ENCODE measurements at regions not wholly inside any gene's neighbourhood (a gene's known extent, or its start where the extent isn't known, plus 50 kb on each side); places are given as distances from the start of the nearest gene placed in this dataset.

DNA sequence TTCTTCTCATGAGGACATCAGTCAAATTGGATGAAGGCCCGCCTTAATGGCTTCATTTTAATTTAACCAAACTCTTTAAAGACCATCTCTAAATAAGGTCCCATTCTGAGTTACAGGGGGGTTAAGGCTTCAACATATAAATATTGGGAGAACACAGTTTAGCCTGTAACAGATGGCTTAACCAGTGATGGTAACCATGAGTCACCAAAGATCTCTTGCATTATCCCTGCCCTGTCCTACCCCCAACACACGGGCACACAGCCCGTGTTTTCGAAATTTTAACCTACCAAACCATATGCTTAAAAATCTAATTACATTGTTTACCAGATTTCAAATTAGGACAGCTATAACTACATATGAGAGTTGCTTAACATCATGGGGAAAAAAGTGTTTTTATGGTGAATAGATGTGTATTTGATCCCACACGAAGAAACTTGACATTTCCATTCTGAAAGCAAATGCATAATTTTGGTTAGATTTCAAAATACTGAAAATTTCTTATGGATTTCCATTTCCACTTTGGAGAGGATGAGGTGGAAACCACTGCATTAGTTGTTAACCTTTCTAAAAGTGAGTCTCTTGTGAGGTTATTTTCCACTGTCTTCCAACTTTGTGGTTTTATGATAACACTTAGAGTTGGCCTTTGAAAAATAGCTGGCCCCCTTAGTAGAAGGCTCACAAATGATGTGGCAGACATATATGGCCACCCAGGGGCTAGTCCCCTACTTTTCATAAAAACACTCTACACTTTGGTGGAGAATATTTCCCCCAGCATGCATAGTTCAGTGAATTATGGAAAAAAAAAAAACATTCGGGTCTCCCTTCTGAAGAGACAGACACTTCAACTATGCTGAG lies 849.3 kb downstream of the TLE1 start:
- Histone ChIP-seq H3K4me2 (ENCODE audit: insufficient read depth in 1 of 2, low read depth in 2 of 2, low read length in 2 of 2) (no peak overlapping the region), H3K79me2 (ENCODE audit: control insufficient read depth in 1 of 2, insufficient read depth in 2 of 2, low read length in 2 of 2) (no peaks in the 10 kb centered on the region), H3K23ac (ENCODE audit: insufficient read length) (no peak overlapping the region), H4K91ac (replicated peaks; ENCODE audit: insufficient read length, low read length) (no peak overlapping the region), H3K27me3 (replicated peaks in 1 of 4; ENCODE audit: control insufficient read depth in 3 of 4, extremely low read depth in 1 of 4, insufficient read depth in 3 of 4, low read length in 3 of 4) (no peaks in the 10 kb centered on the region), H3K9me3 (ENCODE audit: insufficient read depth in 2 of 2, low read depth in 1 of 2, low read length in 1 of 2) (no peaks in the 10 kb centered on the region), H2AK5ac (ENCODE audit: low read depth, low read length) (no peak overlapping the region), H3K36me3 (ENCODE audit: control insufficient read depth in 2 of 4, insufficient read depth in 4 of 4, low read length in 3 of 4) (no peaks in the 10 kb centered on the region), H4K20me1 (replicated peaks in 1 of 2; ENCODE audit: control insufficient read depth in 1 of 2, insufficient read depth in 2 of 2, low read length in 2 of 2) (no peaks in the 10 kb centered on the region), H3K23me2 (ENCODE audit: low read depth, low read length) (no peaks in the 10 kb centered on the region), H2BK20ac (ENCODE audit: low read length) (no peak overlapping the region), H2BK120ac (replicated peaks; ENCODE audit: low read depth, low read length) (no peak overlapping the region), H3K14ac (ENCODE audit: insufficient read length) (no peak overlapping the region), H3K4me1 (replicated peaks in 1 of 4; ENCODE audit: control insufficient read depth in 3 of 4, insufficient read depth in 4 of 4, low read length in 3 of 4) (no peaks in the 10 kb centered on the region), H2BK12ac (ENCODE audit: low read depth, low read length) (no peak overlapping the region), H2BK15ac (ENCODE audit: low read length) (no peak overlapping the region), H3K56ac (replicated peaks; ENCODE audit: insufficient read length, low read depth, low read length) (no peak overlapping the region), H3K4ac (replicated peaks; ENCODE audit: insufficient read length, low read depth, low read length) (no peak overlapping the region), H2AFZ (ENCODE audit: low read length) (no peak overlapping the region), H3K79me1 (ENCODE audit: low read depth, low read length) (no peaks in the 10 kb centered on the region), H2BK5ac (ENCODE audit: low read depth, low read length) (no peak overlapping the region), H3K4me3 (ENCODE audit: extremely low read depth in 1 of 4, insufficient read depth in 2 of 4, low read depth in 3 of 4, low read length in 4 of 4) (no peak overlapping the region), H3K27ac (ENCODE audit: low read depth, low read length) (no peak overlapping the region), H3K18ac (ENCODE audit: extremely low read depth, low read length) (no peak overlapping the region), H4K5ac (ENCODE audit: insufficient read length, low read depth, low read length) (no peak overlapping the region), H3K9ac (replicated peaks in 1 of 4; ENCODE audit: extremely low read depth in 1 of 4, low read depth in 3 of 4, low read length in 3 of 4) (no peak overlapping the region), H4K8ac (ENCODE audit: extremely low read depth, insufficient read depth, low read length) (no peak overlapping the region)
- ChIA-PET CTCF (ENCODE audit: partially characterized antibody) (interaction anchor here (0.6 to 0.7 kb wide), 2 partner anchors 663 to 1965 kb away, joined by 5 read pairs; no protein-coding TSS in a partner anchor), POLR2A (ENCODE audit: partially characterized antibody) (no interaction called here)
- 90% methylated on average over 6 of the region's 6 CpGs; no CpG with 5 or more reads in 1 of the 2 experiments for WGBS, 2 experiments (ENCODE audit: extremely low coverage in 1 of 2, insufficient coverage in 1 of 2, insufficient read length in 1 of 2, insufficient replicate concordance in 2 of 2, low coverage in 1 of 2, low lambda C conversion rate in 2 of 2, missing lambda C conversion rate in 1 of 2)
- DNase-seq (ENCODE audit: low read depth in 1 of 2, low spot score in 2 of 2) (no peak), FAIRE-seq (no peak)
